SK-N-SH (cell line): ENCODE measurements at regions not wholly inside any gene's neighbourhood (a gene's known extent, or its start where the extent isn't known, plus 50 kb on each side); places are given as distances from the start of the nearest gene placed in this dataset.

Experiments
- CTCF ChIA-PET: fragments of 300-600, 350-600 bp; formaldehyde crosslinking; extraction: SDS; loops from one replicate; lab custom pipeline; 2021; lab: Yijun Ruan, JAX
- POLR2A ChIA-PET: fragments of 350-600 bp; sonication (Branson Sonifier 250); formaldehyde crosslinking; extraction: SDS; loops from one replicate; lab custom pipeline; 2020; ENCODE audit warnings: antibody characterized with exemption, inconsistent platforms; lab: Yijun Ruan, JAX
- DNase-seq: peaks from one replicate; pipeline ENCODE4 v3.0.0; 2012
- H2AFZ ChIP-seq: fragments of 200-600 bp; sonication (generic); 2 replicates; pipeline ENCODE4 v1.8.1; 2016; ENCODE audit warnings: antibody characterized with exemption, mild to moderate bottlenecking, low read depth
- H3F3A ChIP-seq: fragments of 200-600 bp; sonication (generic); replicated peaks from 2 replicates; pipeline ENCODE3; 2016; ENCODE audit warnings: antibody characterized with exemption, mild to moderate bottlenecking; ENCODE audit not compliant: insufficient read depth
- H3K27ac ChIP-seq, 2 experiments: fragments of 200-500 bp in 1 of 2; fragments of 200-600 bp in 1 of 2; sonication (Bioruptor generic) in 1 of 2; sonication (generic), shearing (Covaris generic) in 1 of 2; 2 replicates each; pipeline versions ENCODE4 v1.5.1 to v1.6.1; 2014 to 2016; ENCODE audit warnings: low read depth in 2 of 2, inconsistent platforms in 1 of 2, low read length in 1 of 2, mild to moderate bottlenecking in 1 of 2, mixed read lengths in 1 of 2
- H3K27me3 ChIP-seq: fragments of 200-600 bp; sonication (generic), shearing (Covaris generic); 2 replicates; pipeline ENCODE4 v1.6.1; 2016; ENCODE audit warnings: mixed run types; ENCODE audit not compliant: insufficient read depth
- H3K36me3 ChIP-seq, 2 experiments: fragments of 200-500 bp in 1 of 2; fragments of 200-600 bp in 1 of 2; sonication (Bioruptor generic) in 1 of 2; sonication (generic) in 1 of 2; replicated peaks in 1 of 2; 2 replicates each; pipeline versions ENCODE3 to v1.5.1; 2014 to 2016; ENCODE audit warnings: low read length in 1 of 2, mild to moderate bottlenecking in 1 of 2; ENCODE audit not compliant: insufficient read depth in 2 of 2, control insufficient read depth in 1 of 2
- H3K4me1 ChIP-seq, 2 experiments: fragments of 200-500 bp in 1 of 2; fragments of 200-600 bp in 1 of 2; sonication (Bioruptor generic) in 1 of 2; sonication (generic), shearing (Covaris generic) in 1 of 2; 2 replicates each; pipeline versions ENCODE4 v1.5.1 to v1.6.1; 2014 to 2016; ENCODE audit warnings: low read depth in 1 of 2, low read length in 1 of 2, mixed run types in 1 of 2; ENCODE audit not compliant: insufficient read depth in 2 of 2, control insufficient read depth in 1 of 2
- H3K4me2 ChIP-seq: fragments of 200-600 bp; sonication (generic), shearing (Covaris generic); 2 replicates; pipeline ENCODE4 v1.6.1; 2017; ENCODE audit warnings: mixed run types
- H3K4me3 ChIP-seq, 2 experiments: fragments of 200-500 bp in 1 of 2; fragments of 200-600 bp in 1 of 2; sonication (Bioruptor generic) in 1 of 2; sonication (generic), shearing (Covaris generic) in 1 of 2; 2 replicates each; pipeline versions ENCODE4 v1.5.1 to v1.8.1; 2014 to 2016; ENCODE audit warnings: low read depth in 2 of 2, inconsistent platforms in 1 of 2, low read length in 1 of 2, mild to moderate bottlenecking in 1 of 2, mixed read lengths in 1 of 2, moderate library complexity in 1 of 2
- H3K79me2 ChIP-seq: fragments of 200-600 bp; sonication (generic); 2 replicates; pipeline ENCODE4 v1.8.1; 2017; ENCODE audit warnings: mild to moderate bottlenecking; ENCODE audit not compliant: insufficient read depth
- H3K9ac ChIP-seq: fragments of 200-600 bp; sonication (generic); 2 replicates; pipeline ENCODE4 v1.6.1; 2017; ENCODE audit warnings: mixed run types
- H3K9me2 ChIP-seq: fragments of 200-600 bp; sonication (generic); 2 replicates; pipeline ENCODE4 v1.6.1; 2017; ENCODE audit warnings: mixed run types
- H3K9me3 ChIP-seq: fragments of 200-600 bp; sonication (generic); 2 replicates; pipeline ENCODE4 v1.6.1; 2017; ENCODE audit warnings: mixed run types, mild to moderate bottlenecking, moderate library complexity
- H4K20me1 ChIP-seq: fragments of 200-600 bp; sonication (generic); 2 replicates; pipeline ENCODE4 v1.6.1; 2017; ENCODE audit warnings: mild to moderate bottlenecking, mixed run types; ENCODE audit not compliant: insufficient read depth
- CHD2 ChIP-seq: fragments of 150-350 bp; IDR thresholded peaks from 2 replicates; pipeline ENCODE4 v1.6.1; 2018; ENCODE audit warnings: low read length; ENCODE audit not compliant: partially characterized antibody
- EP300 ChIP-seq, 2 experiments: IDR thresholded peaks; 2 replicates each; pipeline versions ENCODE4 v1.4.0 to v1.6.1; 2012; ENCODE audit warnings: borderline replicate concordance in 1 of 2, low read depth in 1 of 2, low read length in 1 of 2
- FOSL2 ChIP-seq: IDR thresholded peaks from 2 replicates; pipeline ENCODE4 v1.4.0; 2012; ENCODE audit warnings: low read depth, mild to moderate bottlenecking, moderate library complexity, borderline replicate concordance
- FOXJ3 ChIP-seq: sonication (generic); formaldehyde crosslinking; IDR thresholded peaks from 2 replicates; pipeline ENCODE4 v1.5.1; 2020; ENCODE audit warnings: mild to moderate bottlenecking, missing genetic modification reagents
- GABPA ChIP-seq: IDR thresholded peaks from 2 replicates; pipeline ENCODE4 v1.4.0; 2012; ENCODE audit warnings: low read depth, mild to moderate bottlenecking
- GATA2 ChIP-seq: sonication (generic); formaldehyde crosslinking; IDR thresholded peaks from 2 replicates; pipeline ENCODE4 v1.5.0; 2020; ENCODE audit warnings: mild to moderate bottlenecking, missing genetic modification reagents
- JUND ChIP-seq: IDR thresholded peaks from 2 replicates; pipeline ENCODE4 v1.4.0; 2012
- MXI1 ChIP-seq: IDR thresholded peaks from 2 replicates; pipeline ENCODE4 v1.6.1; 2012; ENCODE audit warnings: mild to moderate bottlenecking, low read depth, low read length, improper control_type of control experiment
- NFIC ChIP-seq: IDR thresholded peaks from 2 replicates; pipeline ENCODE4 v1.4.0; 2012; ENCODE audit warnings: borderline replicate concordance
- NRF1 ChIP-seq: IDR thresholded peaks from 2 replicates; pipeline ENCODE4 v1.6.1; 2012; ENCODE audit warnings: low read depth, mild to moderate bottlenecking, low read length
- POLR2AphosphoS5 ChIP-seq: IDR thresholded peaks from 2 replicates; pipeline ENCODE4 v1.6.1; 2012; ENCODE audit warnings: low read depth, low read length
- RCOR1 ChIP-seq: fragments of 150-350 bp; IDR thresholded peaks from 2 replicates; pipeline ENCODE4 v1.6.1; 2017; ENCODE audit warnings: antibody characterized with exemption, low read length
- RFX5 ChIP-seq: IDR thresholded peaks from 2 replicates; pipeline ENCODE4 v1.6.1; 2012; ENCODE audit warnings: mild to moderate bottlenecking, improper control_type of control experiment, low read length
- RXRA ChIP-seq: IDR thresholded peaks from 2 replicates; pipeline ENCODE4 v1.4.0; 2012; ENCODE audit warnings: low read depth, mild to moderate bottlenecking, borderline replicate concordance
- SMC3 ChIP-seq: IDR thresholded peaks from 2 replicates; pipeline ENCODE4 v1.6.1; 2012; ENCODE audit warnings: low read depth, low read length, improper control_type of control experiment
- TAF1 ChIP-seq: IDR thresholded peaks from 2 replicates; pipeline ENCODE4 v1.6.1; 2012; ENCODE audit warnings: low read depth, mild to moderate bottlenecking, low read length, moderate library complexity, borderline replicate concordance
- TCF12 ChIP-seq: IDR thresholded peaks from 2 replicates; pipeline ENCODE4 v1.4.0; 2012
- TEAD4 ChIP-seq: IDR thresholded peaks from 2 replicates; pipeline ENCODE4 v1.4.0; 2012; ENCODE audit warnings: mild to moderate bottlenecking, borderline replicate concordance; ENCODE audit not compliant: insufficient read depth
- WGBS: methylation state at CpG from one replicate; pipeline ENCODE4 v1.1.6; 2017; ENCODE audit warnings: low lambda C conversion rate; 5-methylcytosine and 5-hydroxymethylcytosine counted together
- TF ChIP-seq, protein P1 (sequence below): IDR thresholded peaks from 2 replicates; pipeline ENCODE4; 2012
- TF ChIP-seq, protein P2 (sequence below): fragments of 200-600 bp; sonication (generic); IDR thresholded peaks from 2 replicates; pipeline ENCODE4 v1.6.1; 2017; ENCODE audit warnings: antibody characterized with exemption, mild to moderate bottlenecking, moderate library complexity
- TF ChIP-seq, protein P3 (sequence below): fragments of 150-350 bp; IDR thresholded peaks from 2 replicates; pipeline ENCODE4 v1.6.1; 2016; ENCODE audit warnings: mild to moderate bottlenecking, low read depth, low read length

DNA sequence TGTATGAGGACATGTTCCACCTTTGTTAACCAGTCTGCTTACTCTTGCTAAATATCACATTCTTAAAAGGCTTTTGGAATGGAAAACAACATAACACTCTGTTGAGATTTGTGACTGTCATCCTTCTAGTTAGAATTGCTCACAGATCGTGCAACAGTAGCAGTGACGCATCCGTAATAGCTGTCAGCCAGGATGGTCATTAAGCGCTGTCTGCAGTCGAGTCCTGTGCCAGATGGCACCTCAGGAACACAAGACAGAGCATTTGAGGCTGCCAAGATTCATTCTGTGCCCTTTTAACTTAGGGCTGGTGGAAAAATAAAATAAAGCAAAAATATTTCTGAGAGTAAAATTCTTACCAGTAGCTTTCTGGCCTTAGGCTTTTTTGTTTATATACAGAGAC is 348.6 kb downstream of the ANKRD7 start:
- H3K36me3 ChIP-seq: no peaks in the 10 kb centered on the region
- TF ChIP-seq RFX5 (peak; percentile 39; the same call in 1 of the 2 replicates), CHD2 (peak; percentile 74), SMC3 (no peak), GATA2 (CRISPR knock-in tag) (peak; percentile 62; the same call in 1 of the 2 replicates), FOXJ3 (CRISPR knock-in tag) (peak; percentile 64; the same call in 1 of the 2 replicates), EP300 (IDR thresholded peaks at IDR 0.05; ENCODE audit: borderline replicate concordance in 1 of 2, low read depth in 1 of 2, low read length in 1 of 2) (peak in 1 of 2 experiments; percentile 82; a peak in 2 of 4 replicates), MXI1 (peak; percentile 85; the same call in 1 of the 2 replicates), RCOR1 (peak; percentile 77)
- TF ChIP-seq, protein P1, sequence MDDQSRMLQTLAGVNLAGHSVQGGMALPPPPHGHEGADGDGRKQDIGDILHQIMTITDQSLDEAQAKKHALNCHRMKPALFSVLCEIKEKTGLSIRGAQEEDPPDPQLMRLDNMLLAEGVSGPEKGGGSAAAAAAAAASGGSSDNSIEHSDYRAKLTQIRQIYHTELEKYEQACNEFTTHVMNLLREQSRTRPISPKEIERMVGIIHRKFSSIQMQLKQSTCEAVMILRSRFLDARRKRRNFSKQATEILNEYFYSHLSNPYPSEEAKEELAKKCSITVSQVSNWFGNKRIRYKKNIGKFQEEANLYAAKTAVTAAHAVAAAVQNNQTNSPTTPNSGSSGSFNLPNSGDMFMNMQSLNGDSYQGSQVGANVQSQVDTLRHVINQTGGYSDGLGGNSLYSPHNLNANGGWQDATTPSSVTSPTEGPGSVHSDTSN: no peak
- TF ChIP-seq, protein P2, sequence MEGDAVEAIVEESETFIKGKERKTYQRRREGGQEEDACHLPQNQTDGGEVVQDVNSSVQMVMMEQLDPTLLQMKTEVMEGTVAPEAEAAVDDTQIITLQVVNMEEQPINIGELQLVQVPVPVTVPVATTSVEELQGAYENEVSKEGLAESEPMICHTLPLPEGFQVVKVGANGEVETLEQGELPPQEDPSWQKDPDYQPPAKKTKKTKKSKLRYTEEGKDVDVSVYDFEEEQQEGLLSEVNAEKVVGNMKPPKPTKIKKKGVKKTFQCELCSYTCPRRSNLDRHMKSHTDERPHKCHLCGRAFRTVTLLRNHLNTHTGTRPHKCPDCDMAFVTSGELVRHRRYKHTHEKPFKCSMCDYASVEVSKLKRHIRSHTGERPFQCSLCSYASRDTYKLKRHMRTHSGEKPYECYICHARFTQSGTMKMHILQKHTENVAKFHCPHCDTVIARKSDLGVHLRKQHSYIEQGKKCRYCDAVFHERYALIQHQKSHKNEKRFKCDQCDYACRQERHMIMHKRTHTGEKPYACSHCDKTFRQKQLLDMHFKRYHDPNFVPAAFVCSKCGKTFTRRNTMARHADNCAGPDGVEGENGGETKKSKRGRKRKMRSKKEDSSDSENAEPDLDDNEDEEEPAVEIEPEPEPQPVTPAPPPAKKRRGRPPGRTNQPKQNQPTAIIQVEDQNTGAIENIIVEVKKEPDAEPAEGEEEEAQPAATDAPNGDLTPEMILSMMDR: no peak
- H4K20me1 ChIP-seq: no peaks in the 10 kb centered on the region
- H3K9me3 ChIP-seq: no peaks in the 10 kb centered on the region
- peak overlapping the region; percentile 25; the same call in 1 of the 2 replicates for H3K4me2 ChIP-seq
- H3K27me3 ChIP-seq: no peaks in the 10 kb centered on the region
- DNase-seq: peak; percentile 62
- no peak overlapping the region for H2AFZ ChIP-seq
- no peaks in the 10 kb centered on the region; the same call in 1 of the 2 replicates for H3K9me2 ChIP-seq
- 8% methylated on average over 5 of the region's 5 CpGs for WGBS
- POLR2A ChIA-PET: interaction anchor here (0.8 kb wide), 1 partner anchor 209 kb away, joined by 4 read pairs; no protein-coding TSS in a partner anchor
- H3K9ac ChIP-seq: no peak overlapping the region
- H3K4me3 ChIP-seq: 0 out of 4 replicates have a peak overlapping the region, but pooled peaks of 1 of the 2 experiments have one; percentile 12
- peaks cover 0 to 16% of the 10 kb centered on the region in 2 experiments; a peak in 2 of 4 replicates for H3K4me1 ChIP-seq
- no peaks in the 10 kb centered on the region for H3K79me2 ChIP-seq
- CTCF ChIA-PET: interaction anchor here (0.7 to 1.8 kb wide), 4 partner anchors 22 to 603 kb away, joined by 3 to 6 read pairs (median 3); no protein-coding TSS in a partner anchor
- no peaks in the 10 kb centered on the region for H3F3A ChIP-seq
- peak overlapping the region in 1 of 2 experiments; percentile 91; a peak in 2 of 4 replicates for H3K27ac ChIP-seq

DNA sequence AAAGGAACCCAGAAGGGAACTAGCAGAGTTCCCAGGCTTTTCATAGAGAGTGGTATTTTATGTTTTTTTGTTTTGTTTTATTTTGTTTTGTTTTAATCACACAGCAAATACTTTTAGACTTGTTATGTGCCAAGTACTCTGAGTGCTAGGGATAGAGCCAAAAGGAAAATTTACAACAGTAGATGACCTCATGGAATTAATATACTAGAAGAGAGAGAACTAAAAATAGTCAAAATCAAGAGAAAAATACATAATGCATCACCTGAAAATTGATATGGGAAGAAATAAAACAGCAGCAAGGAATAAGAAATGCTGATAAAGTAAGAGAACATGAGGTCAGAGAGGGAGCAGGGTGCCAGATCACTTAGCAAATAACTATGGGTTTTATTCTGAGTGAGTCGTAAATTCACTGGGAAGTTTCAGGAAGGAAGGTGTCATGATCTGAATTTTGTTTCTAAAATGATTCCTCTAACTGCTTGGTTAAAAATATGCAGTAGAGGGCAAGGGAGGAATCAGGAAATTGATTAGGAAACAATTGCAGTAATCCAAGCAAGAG is 351.0 kb downstream of the ANKRD7 start:
- peaks cover 0 to 16% of the 10 kb centered on the region in 2 experiments; a peak in 2 of 4 replicates for H3K4me1 ChIP-seq
- H4K20me1 ChIP-seq: no peaks in the 10 kb centered on the region
- H3K9ac ChIP-seq: no peak overlapping the region
- no peaks in the 10 kb centered on the region for H3K79me2 ChIP-seq
- TF ChIP-seq FOSL2 (no peak), TAF1 (no peak), TCF12 (no peak), GATA2 (CRISPR knock-in tag) (no peak), POLR2AphosphoS5 (no peak), RCOR1 (no peak), EP300 (IDR thresholded peaks at IDR 0.05; ENCODE audit: borderline replicate concordance in 1 of 2, low read depth in 1 of 2, low read length in 1 of 2) (no peak), CHD2 (no peak), FOXJ3 (CRISPR knock-in tag) (no peak), TEAD4 (no peak), NRF1 (no peak), GABPA (no peak), RXRA (no peak), NFIC (no peak), JUND (no peak), SMC3 (no peak), RFX5 (no peak)
- TF ChIP-seq, protein P3, sequence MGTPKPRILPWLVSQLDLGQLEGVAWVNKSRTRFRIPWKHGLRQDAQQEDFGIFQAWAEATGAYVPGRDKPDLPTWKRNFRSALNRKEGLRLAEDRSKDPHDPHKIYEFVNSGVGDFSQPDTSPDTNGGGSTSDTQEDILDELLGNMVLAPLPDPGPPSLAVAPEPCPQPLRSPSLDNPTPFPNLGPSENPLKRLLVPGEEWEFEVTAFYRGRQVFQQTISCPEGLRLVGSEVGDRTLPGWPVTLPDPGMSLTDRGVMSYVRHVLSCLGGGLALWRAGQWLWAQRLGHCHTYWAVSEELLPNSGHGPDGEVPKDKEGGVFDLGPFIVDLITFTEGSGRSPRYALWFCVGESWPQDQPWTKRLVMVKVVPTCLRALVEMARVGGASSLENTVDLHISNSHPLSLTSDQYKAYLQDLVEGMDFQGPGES: no peak
- TF ChIP-seq, protein P1: no peak
- WGBS: 13% methylated on average over 1 of the region's 1 CpG
- no peak overlapping the region for H3K27ac ChIP-seq
- POLR2A ChIA-PET: no interaction called here
- H3K4me3 ChIP-seq: no peak overlapping the region
- H2AFZ ChIP-seq: no peak overlapping the region
- H3K9me3 ChIP-seq: no peaks in the 10 kb centered on the region
- H3K9me2 ChIP-seq: no peaks in the 10 kb centered on the region; the same call in 1 of the 2 replicates
- DNase-seq: no peak
- no peak overlapping the region for H3K4me2 ChIP-seq
- H3K36me3 ChIP-seq: no peaks in the 10 kb centered on the region
- H3F3A ChIP-seq: no peaks in the 10 kb centered on the region
- no peaks in the 10 kb centered on the region for H3K27me3 ChIP-seq
- CTCF ChIA-PET: interaction anchor here (2.0 kb wide), 1 partner anchor 601 kb away, joined by 4 read pairs; no protein-coding TSS in a partner anchor
